HG02885 (cell line): ENCODE measurements at regions not wholly inside any gene's neighbourhood (a gene's known extent, or its start where the extent isn't known, plus 50 kb on each side); places are given as distances from the start of the nearest gene placed in this dataset.

ENCODE experiments used
- ATAC-seq: cut with Tn5 transposase; IDR thresholded peaks from one replicate; pipeline ENCODE4 v1.9.1; 2021; ENCODE audit warnings: mild to moderate bottlenecking; ENCODE audit not compliant: unreplicated experiment, poor library complexity

DNA sequence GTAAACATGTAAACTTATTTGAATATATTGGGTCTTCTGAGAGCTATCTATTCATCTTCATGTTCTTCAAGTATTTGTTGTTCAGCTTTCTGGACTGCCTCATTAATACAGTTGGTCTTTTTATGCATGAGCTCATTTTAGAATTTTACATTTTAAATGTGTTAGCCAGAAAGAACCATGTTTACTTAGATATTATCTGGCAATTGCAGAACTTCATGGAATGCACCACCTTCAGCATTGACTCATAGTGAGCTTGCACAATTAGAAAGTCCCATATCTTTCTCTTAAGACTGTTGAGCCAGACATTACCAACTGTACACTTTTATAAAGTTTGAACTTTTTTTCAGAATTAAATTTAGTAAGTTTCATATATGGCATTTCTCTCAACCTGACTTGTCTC, 536.7 kb downstream of the RIT2 start:
- ATAC-seq, result no peak

DNA sequence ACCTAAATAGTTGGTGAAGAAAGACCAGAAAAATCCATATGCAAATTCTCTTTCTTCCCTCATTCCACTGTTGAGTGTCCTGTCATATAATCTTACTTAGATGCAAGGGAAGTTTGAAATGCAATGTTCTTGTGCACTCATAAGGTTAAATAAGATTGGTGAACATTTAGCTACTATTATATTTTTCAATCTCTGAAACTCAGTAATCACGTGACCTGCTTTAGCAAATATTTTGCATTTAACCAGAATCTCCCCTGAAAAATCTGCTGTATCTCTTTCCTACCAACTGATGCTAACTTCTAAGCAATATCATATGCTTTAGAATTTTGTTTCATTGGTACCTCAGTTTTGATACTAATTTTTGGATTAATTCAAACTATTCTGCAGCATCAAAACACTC, 533.2 kb downstream of the RIT2 start:
- no peak for ATAC-seq

DNA sequence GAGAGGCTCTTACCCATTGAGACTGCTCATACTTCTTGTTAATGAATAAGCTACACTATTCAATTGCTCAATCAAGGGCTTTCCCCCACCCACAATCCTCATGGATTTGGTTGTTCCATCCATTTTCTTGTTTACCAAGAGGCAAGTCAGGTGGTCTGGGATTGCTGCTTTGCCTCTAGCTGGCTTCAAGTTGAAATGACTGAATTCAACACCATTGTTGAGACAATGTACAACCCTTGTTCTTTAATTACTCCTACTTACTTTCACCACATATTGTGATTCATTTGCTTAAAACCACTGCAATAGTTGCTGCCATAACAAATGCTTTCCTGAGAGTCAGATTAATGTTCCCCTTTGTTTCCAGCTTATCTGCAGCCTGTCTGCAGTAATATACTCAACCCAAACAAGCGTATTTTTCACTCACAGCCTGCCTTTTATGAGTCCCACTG, 532.2 kb downstream of the RIT2 start:
- no peak for ATAC-seq

DNA sequence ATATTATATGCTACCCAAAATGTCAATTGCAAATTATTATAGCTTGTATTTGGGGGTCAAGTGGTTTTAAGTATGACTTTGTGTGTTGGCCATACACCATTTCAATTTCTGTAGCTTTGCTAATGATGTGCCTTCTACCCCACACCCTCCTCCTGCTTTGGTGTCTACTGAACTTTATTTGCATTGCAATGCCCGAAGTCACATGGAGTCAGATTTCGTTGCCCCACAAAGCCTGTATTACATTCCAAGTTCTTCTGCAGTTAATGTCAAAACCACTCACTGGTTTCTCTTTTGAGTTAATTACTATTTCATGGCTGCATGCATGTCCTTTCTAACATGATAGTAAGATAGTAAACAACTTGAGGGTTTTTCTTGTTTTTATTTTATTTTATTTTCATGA, 528.9 kb downstream of the RIT2 start:
- ATAC-seq, result no peak

GRCh38 chr18:42588786-42589185, 526.7 kb downstream of the RIT2 start:
- ATAC-seq, result no peak

DNA sequence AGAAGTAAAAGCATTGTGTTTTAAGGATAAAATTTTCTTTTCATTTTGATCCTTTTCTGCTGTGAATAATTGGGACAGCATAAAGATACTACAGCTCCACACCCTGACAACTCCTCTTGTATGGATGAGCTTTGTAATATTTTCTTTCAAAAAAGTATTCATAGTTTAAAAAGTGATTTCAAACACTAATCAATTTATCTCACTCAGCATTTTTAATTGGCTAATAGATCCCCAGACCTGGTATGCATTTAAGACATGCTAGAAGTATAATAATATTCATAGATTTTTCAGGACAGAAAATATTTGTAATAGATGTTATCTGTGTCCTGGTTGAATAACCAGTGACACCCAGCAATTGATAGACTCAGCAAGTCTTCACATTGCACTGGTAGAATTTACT, 510.7 kb downstream of the RIT2 start:
- ATAC-seq, result no peak

GRCh38 chr18:42606886-42607495, 508.5 kb downstream of the RIT2 start:
- ATAC-seq, result no peak

DNA sequence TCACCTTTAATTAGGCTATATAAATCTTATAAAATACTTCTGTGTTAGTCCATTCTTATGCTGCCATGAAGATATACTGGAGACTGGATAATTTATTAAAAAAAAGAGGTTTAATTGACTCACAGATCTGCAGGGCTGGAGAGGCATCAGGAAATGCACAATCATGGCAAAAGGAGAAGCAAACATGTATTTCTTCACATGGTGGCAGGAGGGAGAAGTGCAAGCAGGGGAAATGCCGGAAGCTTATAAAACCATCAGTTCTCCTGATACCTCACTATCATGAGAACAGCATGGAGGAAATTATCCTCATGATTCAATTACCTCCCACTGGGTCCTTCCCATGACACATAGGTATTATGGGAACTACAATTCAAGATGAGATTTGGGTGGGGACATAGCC, 504.4 kb downstream of the RIT2 start:
- no peak for ATAC-seq

DNA sequence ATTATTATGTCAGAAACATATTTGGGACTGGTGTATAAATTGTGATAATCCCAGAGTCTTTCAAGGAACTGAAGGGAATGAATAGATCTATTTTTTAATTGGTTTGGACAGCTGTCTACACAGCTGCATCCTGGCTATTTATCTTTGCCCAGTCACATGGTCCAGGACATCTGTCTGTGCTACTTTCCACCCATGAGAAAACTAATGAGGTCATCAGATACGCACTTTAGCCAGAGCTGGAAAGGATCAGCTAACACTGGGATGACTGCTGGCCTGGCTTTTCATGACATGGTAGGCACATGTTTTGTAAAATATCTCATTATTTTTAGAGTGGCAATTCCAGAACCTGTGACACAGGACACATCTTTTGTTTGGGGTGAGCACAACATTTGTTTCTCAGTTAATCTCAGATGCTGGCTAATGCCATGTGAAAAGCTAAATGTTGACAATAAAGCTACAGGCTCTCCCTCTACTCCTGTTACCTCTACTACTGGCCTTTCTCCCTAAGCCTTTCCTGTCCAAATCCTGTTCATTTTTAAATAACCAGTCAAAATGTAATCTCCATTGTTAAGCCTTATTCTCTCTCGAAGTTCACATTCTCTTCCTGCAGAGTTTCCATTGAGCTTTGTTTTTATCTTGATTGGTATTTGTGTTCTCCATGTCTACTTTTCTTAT, 500.7 kb downstream of the RIT2 start:
- ATAC-seq, result no peak

DNA sequence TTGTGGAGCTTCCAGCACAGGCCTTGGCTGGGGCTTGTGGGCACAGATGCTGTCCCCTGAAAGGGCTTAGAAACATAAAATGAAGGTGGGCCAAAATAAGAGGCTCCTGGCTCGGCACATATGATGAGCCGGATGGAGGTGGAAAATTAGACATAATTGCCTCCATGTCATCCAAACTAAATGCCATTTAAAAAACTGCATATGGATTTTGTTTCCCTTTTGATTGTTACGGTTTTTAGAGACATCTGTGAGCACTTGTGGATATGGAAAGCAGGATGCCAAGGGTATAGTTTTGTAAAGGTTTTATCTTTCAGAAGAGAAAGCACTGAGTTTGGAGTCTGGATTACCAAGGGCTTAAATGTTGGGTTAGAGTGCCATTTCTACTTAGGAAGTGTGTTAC, 498.3 kb downstream of the RIT2 start:
- no peak for ATAC-seq

- ATAC-seq, result no peak
Measured at GRCh38 chr18:42619771-42620170, 495.7 kb downstream of the RIT2 start.

GRCh38 chr18:42620657-42621056, 494.8 kb downstream of the RIT2 start:
- ATAC-seq, result no peak

- ATAC-seq, result no peak
Measured at GRCh38 chr18:42623935-42624334, 491.6 kb downstream of the RIT2 start.

DNA sequence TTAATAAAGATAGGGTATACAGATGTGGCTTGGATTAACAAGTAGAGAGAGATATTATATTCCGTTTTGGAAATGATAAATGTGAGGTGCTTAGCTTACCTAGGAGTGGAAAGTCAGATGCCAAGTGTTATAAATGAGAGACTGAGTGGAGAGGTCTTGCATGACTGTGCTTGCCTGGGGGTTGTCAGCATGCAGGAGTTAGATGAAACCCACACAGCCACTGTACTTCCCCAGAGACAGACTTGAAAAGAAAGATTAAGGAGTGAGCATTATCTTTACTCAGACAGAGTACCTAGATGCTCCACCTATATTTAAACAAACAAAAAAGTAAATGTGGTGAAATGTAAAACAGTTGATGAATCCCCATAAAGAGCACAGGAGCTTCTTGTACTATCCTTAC, 482.7 kb downstream of the RIT2 start:
- no peak for ATAC-seq

DNA sequence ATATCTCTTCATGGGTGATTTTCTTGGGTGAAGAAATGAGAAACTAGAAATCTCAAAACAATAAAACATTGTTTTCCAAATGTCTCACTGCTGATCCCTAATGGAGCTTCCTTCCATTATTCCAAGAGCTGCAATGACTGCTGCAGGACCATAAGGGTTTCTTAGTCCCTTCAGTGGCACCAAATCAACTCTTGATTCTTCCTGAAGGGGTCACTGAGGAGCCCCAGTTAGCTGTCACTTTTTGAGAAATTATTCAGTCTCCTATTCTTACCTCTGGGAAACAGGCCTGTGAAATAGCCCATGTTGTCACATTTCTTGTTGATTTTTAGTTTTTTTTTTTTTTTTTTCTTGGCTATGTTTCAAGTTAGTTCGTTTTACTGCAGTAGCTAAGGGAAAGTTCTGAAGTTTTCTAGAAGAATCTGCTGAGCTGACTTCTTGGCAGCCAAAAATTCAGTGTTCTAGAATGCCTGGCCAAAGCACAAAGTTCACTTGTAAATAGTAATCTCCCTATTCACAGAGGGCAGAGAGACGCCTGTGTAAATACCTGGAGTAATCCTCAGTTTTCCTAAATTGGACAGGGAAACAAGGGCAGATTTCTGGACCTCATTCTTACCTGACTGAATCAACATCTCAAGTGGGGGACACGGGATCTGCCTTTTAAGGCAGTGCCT, 480.0 kb downstream of the RIT2 start:
- no peak for ATAC-seq

DNA sequence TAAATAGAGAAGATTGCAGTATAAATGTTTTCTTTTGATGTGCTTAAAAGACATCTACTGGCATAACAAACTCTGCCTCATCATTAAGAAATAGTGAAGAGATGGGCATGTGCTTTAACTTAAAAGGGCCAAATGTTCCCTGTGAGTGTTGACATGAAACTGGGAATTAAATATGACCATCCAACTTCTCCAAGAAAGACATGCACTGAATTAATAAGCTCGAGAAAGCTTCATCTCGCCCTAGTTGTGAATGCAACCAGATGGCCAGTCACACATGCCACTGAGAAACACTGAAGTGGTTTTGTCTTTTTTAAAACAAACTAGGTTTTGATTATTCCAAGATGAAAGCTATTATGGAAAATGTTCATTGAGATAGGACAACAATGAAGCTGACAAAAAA, 479.2 kb downstream of the RIT2 start:
- ATAC-seq, result no peak

DNA sequence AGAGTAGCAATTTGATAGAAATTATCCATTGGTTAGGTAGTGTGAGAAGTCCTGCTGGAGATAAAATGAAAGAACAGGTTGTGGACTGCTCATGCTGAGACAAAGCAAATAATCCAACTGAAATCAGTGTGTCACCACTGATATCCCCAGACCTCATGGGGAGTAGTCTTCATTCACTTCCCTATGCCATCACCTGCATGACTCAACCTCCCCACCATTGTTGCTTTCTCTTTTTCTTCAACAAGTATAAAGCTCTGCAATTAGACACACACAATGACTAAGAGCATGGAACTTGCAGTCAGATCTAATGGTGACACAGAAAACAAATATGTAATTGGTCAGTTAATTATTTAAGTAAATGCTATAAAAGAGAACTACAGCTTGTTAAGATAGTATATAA, 475.3 kb downstream of the RIT2 start:
- no peak for ATAC-seq

DNA sequence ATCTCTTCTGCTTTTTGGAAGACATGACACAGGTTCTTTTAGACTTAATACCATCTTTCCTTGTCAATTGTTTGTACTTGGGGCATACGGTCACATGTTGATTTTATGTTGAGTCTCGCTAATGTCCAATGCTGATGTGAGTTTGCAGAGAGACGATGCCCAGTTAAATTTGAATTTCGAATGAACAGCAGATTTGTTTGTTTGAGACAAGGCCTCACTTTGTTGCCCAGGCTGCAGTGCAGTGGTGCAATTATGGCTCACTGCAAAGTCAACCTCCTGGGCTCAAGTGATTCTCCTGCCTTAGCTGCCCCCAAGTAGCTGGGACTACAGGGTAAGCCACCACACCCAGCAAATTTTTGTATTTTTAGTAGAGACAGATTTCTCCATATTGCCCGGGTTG, 473.5 kb downstream of the RIT2 start:
- ATAC-seq, result no peak

- ATAC-seq, result no peak
Measured at GRCh38 chr18:42644729-42645131, 470.8 kb downstream of the RIT2 start.

- no peak for ATAC-seq
Measured at GRCh38 chr18:42649331-42650035, 466.0 kb downstream of the RIT2 start.

DNA sequence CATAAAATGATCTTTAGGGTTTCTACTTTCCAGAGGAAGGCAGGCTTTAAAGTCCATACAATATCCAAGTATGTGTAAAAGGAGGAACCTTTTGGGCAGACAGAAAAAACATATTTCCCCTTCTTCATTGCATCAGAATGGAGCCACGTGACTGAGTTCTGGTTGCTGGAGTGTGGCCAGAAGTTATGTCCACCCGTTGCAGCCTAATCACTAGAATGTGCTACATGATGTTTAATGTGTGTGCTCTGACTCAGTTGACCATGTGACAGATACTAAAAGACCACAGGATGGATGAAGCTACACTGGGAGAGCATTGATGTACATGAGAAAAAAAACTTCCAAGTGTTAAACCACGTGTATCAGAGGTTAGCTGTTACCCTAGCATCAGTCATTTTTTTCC, 460.9 kb downstream of the RIT2 start:
- no peak for ATAC-seq
